ENCODE measurements at regions not wholly inside any gene's neighbourhood (a gene's known extent, or its start where the extent isn't known, plus 50 kb on each side); places are given as distances from the start of the nearest gene placed in this dataset.

- Mint-ChIP-seq H3K27ac (no peak overlapping the region), H3K27me3 (peaks cover 72% of the 10 kb centered on the region), H3K4me1 (no peaks in the 10 kb centered on the region), H3K4me3 (no peak overlapping the region), H3K9me3 (peaks cover 0 to 5% of the 10 kb centered on the region in 2 donors)
- ATAC-seq (no peak), DNase-seq (no peak)
Measured at GRCh38 chr15:100824211-100824610, 55.4 kb upstream of the ALDH1A3 start.

- Mint-ChIP-seq H3K27me3 (peaks cover 79% of the 10 kb centered on the region), H3K9me3 (no peaks in the 10 kb centered on the region), H3K27ac (no peak overlapping the region), H3K4me3 (no peak overlapping the region), H3K4me1 (no peaks in the 10 kb centered on the region)
- ATAC-seq (no peak), DNase-seq (no peak)
Measured at GRCh38 chr15:100829457-100829856, 50.2 kb upstream of the ALDH1A3 start.
